ENCODE measurements at regions not wholly inside any gene's neighbourhood (a gene's known extent, or its start where the extent isn't known, plus 50 kb on each side); places are given as distances from the start of the nearest gene placed in this dataset.
"Not testable (repeated sequence)": the region's sequence is repeated elsewhere in the genome, so short reads cannot be mapped to it uniquely, and the experiment has no call there.

DNA sequence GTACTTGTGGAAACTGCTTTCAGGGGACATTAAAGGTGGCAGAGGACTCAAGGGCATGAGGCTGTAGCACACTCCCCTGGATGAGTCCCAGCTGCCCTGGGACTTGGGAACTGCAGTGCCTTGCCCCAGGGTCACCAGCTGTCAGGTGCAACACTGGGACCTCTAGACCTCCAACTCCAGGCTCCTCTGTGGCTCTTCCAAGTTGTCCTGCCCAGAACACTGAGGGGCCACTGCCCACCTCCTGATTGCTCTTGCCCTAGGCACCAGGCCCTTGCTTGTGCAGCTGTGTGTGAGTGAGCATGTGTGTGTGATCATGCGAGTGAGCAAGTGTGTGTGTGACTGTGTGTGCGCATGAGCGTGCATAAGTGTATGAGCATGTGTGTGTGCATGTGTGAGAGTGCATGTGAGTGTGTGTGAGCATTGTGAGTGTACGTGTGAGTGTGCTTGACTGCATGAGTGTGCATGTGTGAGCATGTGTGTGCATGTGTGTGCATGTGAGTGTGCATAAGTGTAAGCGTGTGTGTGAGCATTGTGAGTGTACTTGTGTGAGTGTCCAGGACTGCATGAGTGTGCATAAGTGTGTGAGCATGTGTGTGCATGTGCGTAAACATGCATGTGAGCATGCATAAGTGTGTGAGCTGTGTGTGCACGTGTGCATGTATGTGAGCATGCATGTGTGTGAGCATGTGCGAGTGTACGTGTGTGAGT is 301.5 kb downstream of the NDUFA10 start:
- FAIRE-seq = no peak

DNA sequence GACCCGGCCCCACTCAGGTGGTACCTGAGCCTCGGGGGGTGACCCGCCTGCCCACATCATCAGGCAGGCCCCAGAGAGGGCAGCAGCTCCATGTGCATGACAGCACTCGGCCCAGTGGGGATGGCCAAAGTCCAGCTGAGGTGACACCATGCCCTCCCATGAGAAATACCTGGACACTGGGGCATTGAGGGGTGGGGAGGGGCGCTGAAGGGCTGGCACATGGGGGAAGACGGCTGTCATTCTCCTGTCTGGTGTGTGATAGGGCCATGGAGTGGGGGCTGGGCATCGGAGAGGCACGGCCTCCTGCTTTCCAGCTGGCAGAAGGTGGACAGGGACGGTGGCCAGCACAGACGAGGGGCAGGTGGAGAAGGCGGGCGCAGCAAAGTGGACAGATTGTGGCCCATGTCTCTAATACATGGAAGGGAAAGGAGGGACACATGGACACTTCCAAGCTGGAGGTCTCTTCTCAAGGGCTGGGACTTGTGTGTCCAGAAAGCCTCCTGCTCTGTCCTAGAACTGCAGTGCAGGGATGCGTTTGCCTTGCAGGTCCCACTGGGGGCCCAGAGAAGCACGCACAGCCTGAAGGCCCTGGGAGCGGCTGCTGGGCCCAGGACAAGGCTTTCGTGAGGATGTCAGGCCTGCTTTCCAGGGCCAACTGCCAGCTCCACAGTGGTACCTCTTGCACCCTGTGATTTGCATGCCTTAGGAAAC is 302.2 kb downstream of the NDUFA10 start:
- FAIRE-seq = no peak

DNA sequence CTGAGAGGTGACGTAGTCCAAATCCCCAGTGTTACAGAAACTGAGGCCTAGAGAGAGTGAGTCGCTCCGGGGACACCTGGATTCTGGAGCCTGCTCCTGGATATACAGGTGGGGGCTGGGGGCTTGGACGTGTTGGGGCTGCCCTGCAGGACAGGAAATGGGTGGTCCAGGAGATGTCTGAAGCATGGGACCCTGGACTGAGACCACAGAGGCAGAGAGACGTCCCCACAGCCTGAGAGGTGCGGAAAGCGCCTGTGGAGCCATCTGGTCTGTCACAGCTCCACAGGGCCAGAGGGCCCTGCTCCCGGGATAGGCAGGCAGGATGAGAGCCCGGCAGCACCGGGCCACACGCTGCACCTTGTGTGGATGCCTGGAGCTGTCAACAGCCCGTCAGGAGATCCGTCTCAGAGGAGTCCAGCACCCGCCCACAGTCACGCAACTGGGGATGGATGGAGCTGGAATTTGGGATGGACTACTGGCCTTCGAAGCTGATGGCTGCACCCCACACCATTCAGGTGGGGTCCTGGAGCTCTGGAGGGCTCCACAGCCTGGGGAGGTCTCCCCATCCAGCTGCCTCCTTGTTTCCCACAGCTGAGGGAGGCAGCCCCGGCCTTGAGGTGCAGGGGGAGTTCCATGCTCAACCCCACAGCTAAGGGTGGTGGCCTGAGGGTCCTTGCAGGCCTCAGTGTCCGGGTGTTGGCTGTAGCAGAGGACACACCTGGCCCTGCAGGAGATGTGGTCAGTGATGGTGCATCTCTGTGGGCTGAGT is 303.0 kb downstream of the NDUFA10 start:
- no peak for FAIRE-seq

DNA sequence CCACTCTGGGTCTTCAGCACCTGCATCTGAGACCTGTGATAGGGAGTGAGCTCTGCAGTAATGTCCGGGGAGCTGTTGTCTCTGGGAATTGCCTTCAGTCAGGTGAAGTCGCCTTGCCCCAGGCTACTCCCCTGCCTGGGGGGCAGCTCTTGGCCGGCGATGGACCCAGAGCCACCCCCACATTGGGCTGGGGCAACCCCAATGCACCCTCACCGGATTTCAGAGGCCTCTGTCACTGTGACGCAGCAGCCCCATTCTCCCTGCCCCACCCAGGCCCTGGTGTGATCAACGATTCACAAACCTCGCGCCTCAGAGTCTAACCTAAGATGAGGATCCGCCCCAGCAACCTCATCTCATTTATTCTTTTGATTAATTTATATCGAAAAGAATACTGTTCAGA is 303.6 kb downstream of the NDUFA10 start:
- no peak for FAIRE-seq

DNA sequence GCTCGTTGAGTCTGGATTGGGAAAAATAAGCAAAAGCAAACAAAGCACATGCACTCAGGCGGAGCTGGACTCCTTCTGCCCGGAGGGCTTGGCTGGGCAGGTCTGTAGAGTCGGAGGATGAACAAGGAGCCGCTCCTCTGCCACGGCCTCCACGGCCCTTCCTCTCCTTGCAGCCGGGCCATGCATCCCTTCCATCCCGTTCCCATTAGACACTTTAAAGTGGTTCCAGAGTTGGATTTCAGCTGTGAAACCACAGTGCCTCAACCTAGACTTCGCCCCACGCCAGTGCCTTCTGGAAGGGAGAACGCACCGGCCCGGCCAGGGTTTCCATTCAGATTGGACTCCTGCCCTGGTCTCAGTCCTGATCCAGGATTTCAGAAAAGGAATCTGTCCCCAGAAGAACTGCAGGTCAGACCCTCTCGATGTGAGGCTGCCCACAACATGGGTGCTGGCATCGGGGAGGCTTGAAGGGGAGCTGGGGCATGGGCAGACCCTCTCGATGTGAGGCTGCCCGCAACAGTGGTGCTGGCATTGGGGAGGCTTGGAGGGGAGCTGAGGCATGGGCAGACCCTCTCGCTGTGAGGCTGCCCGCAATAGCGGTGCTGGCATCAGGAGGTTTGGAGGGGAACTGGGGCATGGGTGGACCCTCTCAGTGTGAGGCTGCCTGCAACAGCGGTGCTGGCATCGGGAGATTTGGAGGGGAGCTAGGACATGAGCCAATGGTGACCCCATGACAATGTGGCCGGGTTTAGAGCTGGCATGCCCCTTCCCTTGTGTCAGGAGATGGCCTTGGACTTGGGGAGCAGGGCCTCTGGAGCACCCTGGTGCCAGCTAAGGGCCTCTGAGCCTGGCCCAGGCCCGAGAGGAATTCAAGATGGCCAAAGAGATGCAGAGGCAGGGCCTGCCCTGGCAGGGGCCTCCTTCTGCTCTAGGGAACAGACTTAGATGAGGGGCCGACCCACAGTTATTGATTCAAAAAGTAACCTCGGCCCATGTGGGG is 304.5 kb downstream of the NDUFA10 start:
- FAIRE-seq = no peak

DNA sequence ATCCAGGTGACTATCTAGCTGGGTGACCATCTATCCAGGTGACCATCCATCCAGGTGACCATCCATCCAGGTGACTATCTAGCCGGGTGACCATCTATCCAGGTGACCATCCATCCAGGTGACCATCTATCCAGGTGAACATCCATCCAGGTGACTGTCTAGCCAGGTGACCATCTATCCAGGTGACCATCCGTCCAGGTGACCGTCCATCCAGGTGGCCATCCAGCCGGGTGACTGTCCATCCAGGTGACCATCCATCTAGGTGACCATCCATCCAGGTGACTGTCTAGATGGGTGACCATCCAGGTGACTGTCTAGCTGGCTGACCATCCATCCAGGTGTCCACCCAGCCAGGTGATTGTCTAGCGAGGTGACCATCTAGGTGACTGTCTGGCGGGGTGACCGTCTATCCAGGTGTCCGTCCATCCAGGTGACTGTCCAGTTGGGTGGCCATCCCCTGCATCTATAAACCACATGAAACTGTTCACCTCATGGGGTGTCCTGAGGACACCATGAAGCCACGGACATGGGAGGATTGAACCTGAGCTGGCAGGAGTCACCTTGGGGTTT is 305.3 kb downstream of the NDUFA10 start:
- no peak for FAIRE-seq

DNA sequence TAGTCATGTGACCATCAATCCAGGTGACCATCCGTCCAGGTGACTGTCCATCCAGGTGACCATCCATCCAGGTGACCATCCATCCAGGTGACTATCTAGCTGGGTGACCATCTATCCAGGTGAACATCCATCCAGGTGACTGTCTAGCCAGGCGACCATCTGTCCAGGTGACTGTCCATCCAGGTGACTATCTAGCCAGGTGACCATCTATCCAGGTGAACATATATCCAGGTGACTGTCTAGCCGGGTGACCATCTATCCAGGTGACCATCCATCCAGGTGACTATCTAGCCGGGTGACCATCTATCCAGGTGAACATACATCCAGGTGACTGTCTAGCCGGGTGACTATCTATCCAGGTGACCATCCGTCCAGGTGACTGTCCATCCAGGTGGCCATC is 306.2 kb downstream of the NDUFA10 start:
- not testable (repeated sequence) for FAIRE-seq

DNA sequence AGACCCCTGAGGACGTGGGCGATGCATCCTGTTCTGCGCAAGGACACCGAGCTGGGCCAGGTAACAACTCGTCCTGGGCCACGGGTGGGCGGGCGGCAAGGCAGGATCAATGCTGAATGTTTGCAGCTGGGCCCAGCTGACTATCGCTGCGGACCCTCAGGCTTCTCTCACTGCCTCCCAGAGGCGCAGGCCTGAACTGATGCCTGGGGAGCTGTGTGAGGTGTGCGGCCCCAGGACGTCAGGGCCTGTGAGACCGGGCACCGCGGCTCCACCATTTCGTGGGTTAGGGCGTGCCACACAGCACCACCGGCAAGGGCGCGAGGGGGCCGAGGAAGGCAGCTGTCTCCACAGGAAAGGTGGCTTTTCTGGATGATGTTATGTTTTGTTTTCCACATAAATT is 307.4 kb downstream of the NDUFA10 start:
- no peak for FAIRE-seq

DNA sequence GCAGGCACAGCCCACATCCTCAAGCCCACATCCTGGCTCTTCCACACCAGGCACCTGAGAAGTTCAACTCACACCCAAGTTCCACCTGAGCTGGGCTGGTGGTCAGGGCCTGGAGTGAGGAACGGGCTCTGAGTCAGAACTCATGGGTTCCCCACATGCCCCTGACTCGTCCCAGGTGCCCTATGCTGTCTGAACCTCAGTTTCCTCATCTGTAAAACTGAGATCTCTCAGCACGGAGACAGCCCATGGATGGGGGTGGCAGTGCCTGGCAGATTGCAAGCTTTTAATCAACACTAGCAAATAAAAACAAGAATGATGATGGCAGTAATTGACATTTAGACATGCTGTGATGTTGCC is 307.8 kb downstream of the NDUFA10 start:
- FAIRE-seq = no peak

DNA sequence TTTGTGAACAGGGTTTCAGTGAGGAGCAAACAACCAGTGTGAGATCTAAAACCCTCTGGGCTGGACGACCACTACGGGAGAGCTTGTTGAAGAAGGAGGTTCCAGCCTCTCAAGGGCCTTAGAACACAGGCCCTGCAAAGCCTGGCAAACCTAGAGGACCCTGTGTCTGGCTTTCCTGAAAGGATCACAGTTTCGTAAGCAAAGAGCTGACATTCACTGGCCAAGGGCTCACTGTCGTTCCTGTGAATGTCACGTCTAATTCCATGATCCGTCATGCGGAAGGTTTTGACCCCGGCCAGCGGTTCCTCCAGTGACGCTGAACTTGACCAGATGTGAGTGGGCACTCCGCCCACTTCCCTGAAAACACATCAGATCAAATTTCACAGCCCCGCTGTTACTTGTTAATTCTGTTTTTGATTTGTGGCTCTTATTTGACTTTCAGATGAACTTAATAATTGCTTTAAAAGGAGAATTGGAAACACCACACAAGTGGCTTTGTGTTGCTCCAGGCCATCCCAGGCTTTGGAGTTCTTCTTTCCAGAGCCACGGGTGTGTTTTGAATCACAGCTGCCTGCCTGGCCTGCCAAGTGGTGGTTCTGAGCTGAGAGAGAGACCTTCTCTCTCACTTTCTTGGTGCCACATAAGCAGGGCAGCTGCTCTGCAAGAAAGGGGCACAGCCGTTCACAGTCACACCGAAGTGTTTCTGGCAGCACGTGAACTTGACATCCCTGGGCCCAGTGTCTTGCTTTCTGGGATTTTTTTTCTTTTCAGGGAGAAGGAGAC is 308.4 kb downstream of the NDUFA10 start:
- no peak for FAIRE-seq

DNA sequence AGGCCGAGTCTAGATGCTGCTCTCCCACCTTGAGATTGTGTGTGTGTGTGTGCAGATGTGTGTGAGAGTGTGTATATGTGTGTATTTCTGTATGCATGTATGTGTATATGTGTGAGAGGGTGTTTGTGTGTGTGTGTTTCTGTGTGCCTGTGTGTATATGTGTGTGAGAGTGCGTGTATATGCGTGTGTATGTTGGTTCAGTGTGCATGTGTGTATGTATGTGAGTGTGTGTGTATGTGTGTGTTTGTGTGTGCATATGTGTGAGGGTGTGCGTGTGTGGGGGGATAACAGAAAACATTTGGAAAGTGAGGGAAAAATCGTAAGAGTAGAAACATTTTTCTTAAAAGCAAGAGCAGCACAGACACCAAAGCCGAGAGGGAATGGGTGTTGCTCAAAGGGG is 309.1 kb downstream of the NDUFA10 start:
- FAIRE-seq = no peak

DNA sequence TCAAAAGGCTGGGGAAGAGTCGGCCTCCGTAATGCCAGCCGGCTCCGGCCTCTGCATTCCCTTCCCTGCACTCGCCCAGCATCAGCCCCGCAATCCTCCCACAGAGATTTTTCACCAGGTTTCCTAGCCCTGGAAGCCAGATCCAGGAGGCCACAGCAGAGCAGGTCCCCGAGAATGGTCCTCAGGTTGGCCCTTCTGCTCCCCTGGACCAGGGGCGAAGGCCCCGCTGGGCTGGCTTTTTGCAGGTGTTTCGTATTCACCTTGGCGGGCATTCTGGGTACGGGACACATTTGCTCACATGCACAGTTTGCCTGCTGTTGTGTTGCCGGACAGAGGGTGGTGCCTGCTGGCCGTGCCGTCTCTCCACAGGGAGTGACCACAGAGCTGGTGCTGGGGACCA is 309.5 kb downstream of the NDUFA10 start:
- no peak for FAIRE-seq

DNA sequence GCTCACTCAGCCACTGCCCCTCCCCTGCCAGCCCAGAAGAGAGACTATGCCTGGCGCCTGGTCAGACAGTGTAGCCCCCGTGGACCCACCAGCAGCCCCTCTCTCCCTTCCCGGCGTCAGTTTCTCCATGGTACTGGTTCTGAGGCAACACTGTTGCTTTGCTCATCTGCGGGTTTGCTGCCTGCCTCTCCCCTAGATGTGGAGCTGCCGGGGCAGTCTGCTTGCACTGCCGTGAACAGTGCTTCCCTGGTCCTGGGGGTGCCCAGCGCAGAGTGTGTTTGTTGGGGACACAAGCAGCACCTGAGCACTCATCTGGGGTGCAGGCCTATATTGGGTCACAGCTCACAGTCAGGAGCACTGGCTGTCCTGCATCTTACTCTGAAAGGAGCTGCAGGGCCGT is 309.9 kb downstream of the NDUFA10 start:
- no peak for FAIRE-seq

DNA sequence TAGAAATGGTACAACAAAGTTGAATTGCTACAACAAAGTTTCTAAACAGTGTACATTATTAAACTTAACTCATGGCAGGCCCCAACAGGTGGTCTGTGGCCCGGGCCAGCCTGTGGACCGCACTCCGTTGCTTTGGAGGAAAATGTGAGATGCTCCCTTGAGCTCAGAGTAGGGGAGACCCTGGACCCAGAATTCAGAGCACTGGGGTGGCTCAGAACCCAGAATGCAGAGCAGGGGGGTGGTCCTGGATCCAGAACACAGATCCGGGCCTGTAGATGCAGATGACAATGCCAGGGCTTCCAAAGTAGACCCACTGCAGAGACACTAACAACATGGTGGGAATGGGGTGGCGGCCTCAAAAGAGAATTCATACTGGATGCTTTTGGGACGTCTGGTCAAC is 311.0 kb downstream of the NDUFA10 start:
- no peak for FAIRE-seq

DNA sequence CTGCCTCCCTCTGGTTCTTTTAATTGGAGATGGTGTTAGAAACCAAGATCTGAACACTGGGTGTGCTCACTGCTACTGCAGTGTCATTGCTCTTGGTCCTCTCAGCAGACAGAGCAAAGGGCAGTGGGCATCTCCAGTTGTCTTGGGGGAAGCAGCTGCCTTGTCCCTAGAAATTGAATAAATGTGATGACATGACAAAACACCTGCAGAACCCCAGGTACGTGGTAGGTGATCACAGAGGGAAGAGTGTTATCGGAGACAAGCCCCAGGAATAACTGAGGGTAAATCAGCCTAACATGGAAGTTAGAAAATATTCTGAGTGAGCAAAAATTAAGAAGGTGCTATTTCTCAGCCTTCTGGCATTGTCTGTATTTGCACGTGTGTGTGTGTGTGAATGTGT is 311.9 kb upstream of the HDAC4 start:
- FAIRE-seq = no peak

DNA sequence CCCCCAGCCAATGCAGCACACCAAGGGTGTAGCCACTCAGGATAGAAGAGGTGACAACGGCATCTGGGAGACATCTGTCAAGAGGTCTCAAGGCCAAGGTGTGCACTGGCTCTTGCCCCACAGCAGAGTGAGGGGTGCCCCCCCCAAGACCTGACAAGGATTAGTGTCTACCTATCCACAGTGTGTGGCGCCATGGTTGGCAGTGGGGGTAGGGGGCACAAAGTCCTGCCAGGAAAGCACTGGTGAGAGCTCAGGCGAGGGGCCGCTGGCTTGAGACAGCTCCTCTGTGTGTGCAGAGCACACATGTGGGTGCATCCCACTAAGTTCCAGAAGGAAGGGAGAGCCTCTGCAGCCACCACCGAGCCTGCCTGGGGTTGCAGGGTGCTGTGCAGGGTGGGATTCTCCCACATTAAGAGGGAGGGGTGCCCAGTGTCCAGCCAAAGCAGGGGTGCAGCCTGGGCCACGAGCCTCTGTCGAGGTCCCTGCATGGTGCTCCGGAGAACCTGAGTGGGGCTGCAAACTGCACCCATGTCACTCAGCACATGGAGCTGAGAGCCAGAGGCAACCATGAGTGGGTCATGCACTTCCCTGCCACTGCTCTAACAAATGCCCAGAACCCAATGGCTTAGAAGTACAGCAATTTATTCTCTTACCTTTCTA is 311.2 kb upstream of the HDAC4 start:
- no peak for FAIRE-seq

DNA sequence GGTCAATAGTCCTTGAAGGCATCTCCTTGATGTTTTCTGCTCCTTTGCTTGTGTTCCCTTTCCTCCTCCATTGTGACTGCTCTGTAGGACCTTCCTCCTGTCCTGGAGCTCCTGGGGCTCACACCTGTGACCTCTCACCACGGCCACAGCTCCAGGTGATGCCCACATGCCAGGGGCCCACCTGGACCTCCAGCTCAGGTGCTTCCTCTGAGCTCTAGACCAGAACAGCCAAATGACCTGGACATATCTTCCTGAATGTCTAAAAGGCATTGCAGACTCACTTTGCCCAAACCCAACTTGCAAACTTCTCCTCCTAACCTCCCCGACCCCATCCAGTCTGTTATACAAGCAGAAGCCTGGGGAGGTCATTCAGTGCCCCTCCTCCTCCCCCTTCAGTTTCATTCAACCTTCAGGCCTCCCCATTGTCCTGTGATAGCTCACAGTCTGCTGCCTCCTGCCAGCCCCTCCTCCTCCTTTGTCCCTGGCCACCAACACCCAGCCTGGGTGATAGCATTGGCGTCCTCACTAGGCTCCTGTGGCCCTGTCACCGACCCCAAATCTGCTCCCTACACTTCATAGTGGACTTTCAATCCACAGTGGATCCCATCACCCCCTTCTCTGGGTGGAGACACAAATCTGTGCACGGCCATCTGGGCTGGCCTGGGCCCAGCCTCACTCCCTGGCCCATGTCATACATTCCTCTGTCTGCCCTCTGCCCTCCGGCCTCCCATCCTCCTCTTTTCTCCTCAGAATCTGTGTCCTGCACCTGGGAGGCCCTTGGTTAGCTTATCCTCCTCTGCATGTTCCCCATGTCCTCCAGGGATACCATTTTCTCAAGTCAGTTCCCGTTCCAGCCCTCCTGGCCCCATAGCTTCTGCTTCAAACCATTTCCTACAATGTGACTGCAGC is 310.4 kb upstream of the HDAC4 start:
- no peak for FAIRE-seq

DNA sequence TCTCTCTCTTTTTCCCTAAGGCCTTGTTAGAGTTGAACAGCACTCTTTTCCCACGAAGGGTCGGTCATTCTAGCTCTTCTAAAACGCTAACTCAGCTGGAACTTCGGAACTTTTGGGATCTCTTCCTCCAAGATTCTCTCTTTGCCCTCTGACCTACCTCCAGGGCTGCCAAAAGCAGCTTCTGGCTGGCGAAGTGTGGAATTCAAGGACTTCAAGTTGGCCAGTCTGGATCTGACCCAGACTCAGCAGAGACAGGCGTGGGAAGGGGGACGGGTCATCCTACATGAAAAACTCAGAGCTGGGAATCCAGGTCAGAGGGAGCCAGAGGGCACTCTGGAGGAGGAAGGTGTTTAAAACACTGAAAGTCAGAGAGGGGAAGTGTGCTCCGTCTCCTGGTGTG is 305.5 kb upstream of the HDAC4 start:
- FAIRE-seq = no peak

DNA sequence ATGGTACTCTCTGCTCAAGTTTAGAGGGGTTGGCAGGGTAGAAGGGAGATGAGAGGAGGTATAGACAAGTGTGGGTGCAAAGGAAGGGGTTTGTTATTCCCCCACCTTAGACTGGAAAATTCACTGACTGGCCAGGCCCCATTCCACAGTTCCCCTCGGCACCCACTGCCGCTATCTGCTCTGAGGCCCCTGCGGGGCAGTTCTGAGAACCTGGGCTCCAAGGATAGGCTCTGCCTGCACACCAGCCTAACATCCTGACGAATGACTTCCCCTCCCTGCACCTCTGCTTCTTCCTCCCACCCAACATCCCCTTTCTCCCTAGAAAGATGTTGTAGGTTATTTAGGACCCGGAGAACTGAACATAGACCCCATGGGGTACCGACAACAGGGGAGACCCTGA is 303.9 kb upstream of the HDAC4 start:
- FAIRE-seq = no peak

DNA sequence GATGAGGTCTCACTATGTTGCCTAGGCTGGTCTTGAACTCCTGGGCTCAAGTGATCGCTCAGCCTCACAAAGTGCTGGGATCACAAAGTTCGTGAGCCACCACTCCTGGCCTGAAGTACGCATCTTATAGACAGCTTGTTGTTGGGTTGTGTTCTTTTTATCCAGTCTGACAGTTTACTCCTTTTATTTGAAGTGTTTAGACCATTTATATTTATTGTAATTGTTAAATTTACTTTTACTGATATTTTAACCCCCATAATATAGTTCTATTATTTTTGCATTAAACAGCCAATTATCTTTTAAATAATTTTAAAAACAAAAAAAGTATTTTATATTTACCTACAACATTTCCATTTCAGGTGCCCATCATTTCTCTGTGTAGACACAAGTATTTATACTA is 303.0 kb upstream of the HDAC4 start:
- FAIRE-seq = no peak

Measured in islet of Langerhans (tissue), 1 donor.